ENCODE measurements at regions not wholly inside any gene's neighbourhood (a gene's known extent, or its start where the extent isn't known, plus 50 kb on each side); places are given as distances from the start of the nearest gene placed in this dataset.
"Not testable (repeated sequence)": the region's sequence is repeated elsewhere in the genome, so short reads cannot be mapped to it uniquely, and the experiment has no call there.

- Histone ChIP-seq H3K4me1 (no peaks in the 10 kb centered on the region), H3K4me3 (ENCODE audit: low read depth, low read length) (no peak overlapping the region), H3K27me3 (no peaks in the 10 kb centered on the region), H3K9me3 (no peaks in the 10 kb centered on the region), H3K36me3 (no peaks in the 10 kb centered on the region)
- no peak for DNase-seq
- TF ChIP-seq CTCF (IDR thresholded peaks at IDR 0.05; ENCODE audit: low read depth, low read length) = no peak
Measured at GRCh38 chr17:20930081-20930760, 112.6 kb downstream of the USP22 start.

- not testable (repeated sequence) for H3K4me3 ChIP-seq (ENCODE audit: low read depth, low read length); H3K4me1 ChIP-seq; DNase-seq; H3K9me3 ChIP-seq; H3K27me3 ChIP-seq; H3K36me3 ChIP-seq
Measured at GRCh38 chr17:20933040-20933439, 109.8 kb downstream of the USP22 start.

- Histone ChIP-seq H3K9me3 (no peaks in the 10 kb centered on the region), H3K36me3 (no peaks in the 10 kb centered on the region), H3K27me3 (no peaks in the 10 kb centered on the region), H3K4me3 (ENCODE audit: low read depth, low read length) (no peak overlapping the region), H3K4me1 (no peaks in the 10 kb centered on the region)
- DNase-seq = no peak
- no peak for TF ChIP-seq CTCF (IDR thresholded peaks at IDR 0.05; ENCODE audit: low read depth, low read length)
Measured at GRCh38 chr17:20934288-20934687, 108.5 kb downstream of the USP22 start.

- TF ChIP-seq CTCF (IDR thresholded peaks at IDR 0.05; ENCODE audit: low read depth, low read length) = no peak
- no peak overlapping the region for H3K4me3 ChIP-seq (ENCODE audit: low read depth, low read length)
- H3K36me3 ChIP-seq = no peaks in the 10 kb centered on the region
- no peak for DNase-seq
- H3K27me3 ChIP-seq = no peaks in the 10 kb centered on the region
- no peaks in the 10 kb centered on the region for H3K9me3 ChIP-seq
- H3K4me1 ChIP-seq = no peaks in the 10 kb centered on the region
Measured at GRCh38 chr17:20935740-20936139, 107.1 kb downstream of the USP22 start.

- no peak overlapping the region for H3K4me3 ChIP-seq (ENCODE audit: low read depth, low read length)
- no peaks in the 10 kb centered on the region for H3K4me1 ChIP-seq
- no peak for DNase-seq
- H3K9me3 ChIP-seq = no peaks in the 10 kb centered on the region
- no peaks in the 10 kb centered on the region for H3K36me3 ChIP-seq
- H3K27me3 ChIP-seq = no peaks in the 10 kb centered on the region
- no peak for TF ChIP-seq CTCF (IDR thresholded peaks at IDR 0.05; ENCODE audit: low read depth, low read length)
Measured at GRCh38 chr17:20938244-20938643, 104.6 kb downstream of the USP22 start.

GRCh38 chr17:20938988-20939615 is 103.7 kb downstream of the USP22 start:
- TF ChIP-seq CTCF (IDR thresholded peaks at IDR 0.05; ENCODE audit: low read depth, low read length) = no peak
- DNase-seq = no peak
- Histone ChIP-seq H3K9me3 (no peaks in the 10 kb centered on the region), H3K4me3 (ENCODE audit: low read depth, low read length) (no peak overlapping the region), H3K27me3 (no peaks in the 10 kb centered on the region), H3K4me1 (no peaks in the 10 kb centered on the region), H3K36me3 (no peaks in the 10 kb centered on the region)

Measured in BE2C (cell line).